ENCODE measurements at regions not wholly inside any gene's neighbourhood (a gene's known extent, or its start where the extent isn't known, plus 50 kb on each side); places are given as distances from the start of the nearest gene placed in this dataset.
A peak's percentile ranks its signal among the peaks of the same experiment; 100 is the strongest.

DNA sequence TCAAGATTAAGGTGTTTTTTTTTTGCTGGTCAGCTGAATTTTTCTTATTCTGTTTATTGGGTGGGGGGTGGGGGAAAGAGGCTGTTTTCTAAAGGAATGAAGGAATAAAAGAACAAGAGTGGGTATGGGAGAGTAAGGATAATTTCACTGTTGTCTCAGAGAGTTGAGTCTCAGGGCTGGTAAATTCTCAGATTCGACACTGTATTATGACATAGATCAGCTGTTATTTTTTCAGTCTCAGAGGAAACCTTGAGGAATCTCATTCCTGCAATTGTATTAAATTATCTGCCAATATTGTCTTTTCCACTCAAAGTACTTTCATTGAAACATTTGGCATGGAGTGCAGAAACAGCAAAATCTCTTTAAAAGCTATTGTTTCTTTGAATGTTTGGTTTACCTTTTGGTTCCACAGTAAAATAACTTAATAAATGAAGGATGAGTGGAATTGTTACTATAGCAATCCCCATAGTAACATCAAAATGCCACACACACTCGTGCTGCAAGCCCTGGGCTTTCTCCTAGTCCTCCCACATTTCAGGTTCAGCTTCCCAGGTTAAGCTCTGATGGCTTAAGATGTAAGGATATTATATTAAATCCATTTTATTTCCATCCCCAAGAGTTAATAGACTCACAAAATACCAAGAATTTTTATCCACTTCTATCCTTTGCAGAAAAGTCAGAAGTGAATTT is 478.7 kb upstream of the TCF4 start:
- no peak for DNase-seq

DNA sequence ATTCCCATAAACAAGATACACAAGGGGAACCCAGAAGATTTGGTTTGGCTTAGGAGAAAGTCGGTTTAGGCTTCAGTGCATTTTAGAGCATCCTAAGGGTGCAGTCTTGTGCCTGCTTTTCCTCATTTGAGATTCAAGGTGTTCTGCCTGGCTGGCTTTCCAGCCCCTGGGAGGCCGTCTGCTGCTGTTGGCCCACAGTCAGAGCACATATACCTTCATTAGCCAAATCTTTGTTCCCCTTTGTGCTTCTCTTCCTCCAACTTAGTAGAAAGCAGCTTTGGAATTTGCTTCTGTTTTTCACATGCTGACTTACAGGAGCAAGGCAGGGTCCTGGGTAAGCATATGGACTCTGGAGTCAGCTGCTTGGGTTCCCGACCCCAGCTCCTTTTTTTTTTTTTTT is 477.1 kb upstream of the TCF4 start:
- no peak for DNase-seq

DNA sequence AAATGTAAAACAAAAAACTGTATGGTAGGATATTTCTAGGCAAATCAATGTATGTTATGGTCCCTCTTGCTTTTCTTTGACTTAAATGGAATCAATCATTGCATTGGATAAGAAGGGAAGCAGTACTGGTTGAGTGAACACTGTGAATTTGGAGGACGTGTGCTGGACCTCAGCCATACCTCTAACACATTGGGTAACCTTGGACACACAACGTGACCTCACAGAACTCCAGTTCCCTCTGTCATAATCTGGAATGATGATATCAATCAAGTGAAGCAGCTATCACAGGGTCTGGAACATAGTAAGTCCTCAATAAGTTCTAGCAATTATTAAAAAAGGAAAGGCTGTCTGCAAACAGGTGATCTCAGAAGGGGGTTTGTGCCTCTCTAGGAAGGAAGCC is 474.9 kb upstream of the TCF4 start:
- DNase-seq: no peak

DNA sequence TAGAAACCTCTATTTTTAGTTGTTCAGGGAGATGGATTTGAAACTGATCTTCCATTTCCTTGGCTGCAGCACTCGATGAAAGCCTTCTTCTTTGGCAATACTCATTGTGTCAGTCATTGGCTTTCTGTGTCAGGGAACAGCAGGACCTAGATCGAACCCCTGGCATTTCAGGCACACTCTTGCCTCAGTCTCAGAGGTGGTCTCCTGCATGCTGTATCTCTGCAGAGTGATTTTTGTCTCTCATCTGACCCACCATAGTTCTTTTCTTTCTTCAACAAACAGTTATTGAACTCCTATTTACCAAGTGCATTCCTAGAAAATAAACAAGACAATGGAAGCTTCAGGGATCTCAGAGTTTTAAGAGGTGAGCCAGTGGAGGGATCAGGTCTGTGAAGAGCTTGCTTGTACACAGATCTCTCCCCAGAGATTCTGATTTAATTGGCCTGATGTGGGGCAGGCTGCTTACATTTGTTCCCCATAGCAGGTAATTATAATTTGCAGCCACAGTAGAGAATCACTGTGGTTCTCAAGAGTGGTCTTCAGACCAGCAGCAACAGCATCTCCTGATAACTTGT is 473.1 kb upstream of the TCF4 start:
- DNase-seq: no peak

DNA sequence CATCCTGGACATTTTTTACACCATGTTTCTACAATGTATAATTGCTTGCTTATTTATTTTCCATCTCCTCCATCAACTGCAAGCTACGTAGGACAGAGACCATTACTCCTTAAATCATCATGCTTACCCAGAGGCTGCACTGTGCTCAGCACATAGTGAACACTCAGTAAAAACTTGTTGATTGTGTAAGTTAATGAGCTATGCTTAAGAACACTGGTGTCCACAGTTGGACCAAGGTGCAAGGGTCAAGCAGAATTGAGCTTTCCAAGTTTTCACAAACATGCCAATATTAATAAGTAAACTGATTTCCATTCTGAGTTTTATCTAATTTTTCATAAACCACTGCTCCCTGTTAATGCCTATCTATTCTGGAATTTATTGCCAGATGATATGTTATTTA is 464.2 kb upstream of the TCF4 start:
- no peak for DNase-seq

DNA sequence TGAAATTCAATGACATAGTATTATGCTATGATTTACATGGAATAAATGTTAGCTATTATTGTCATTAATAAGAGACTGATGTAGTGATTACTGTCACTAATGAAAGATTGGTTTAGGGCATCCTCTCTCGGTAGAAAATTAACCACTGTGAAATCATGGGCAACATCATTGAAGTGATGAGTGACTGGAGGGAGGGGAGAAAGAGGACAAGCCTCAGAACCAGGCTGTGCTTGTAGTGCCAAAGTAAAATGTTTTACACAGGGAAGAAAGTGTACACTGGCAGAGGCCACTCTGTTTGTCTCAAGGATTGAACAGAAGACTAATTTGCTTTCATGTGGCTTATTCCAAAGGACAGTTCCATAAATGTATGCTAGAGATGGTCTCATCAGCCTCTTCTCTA is 456.2 kb upstream of the TCF4 start:
- DNase-seq: no peak

DNA sequence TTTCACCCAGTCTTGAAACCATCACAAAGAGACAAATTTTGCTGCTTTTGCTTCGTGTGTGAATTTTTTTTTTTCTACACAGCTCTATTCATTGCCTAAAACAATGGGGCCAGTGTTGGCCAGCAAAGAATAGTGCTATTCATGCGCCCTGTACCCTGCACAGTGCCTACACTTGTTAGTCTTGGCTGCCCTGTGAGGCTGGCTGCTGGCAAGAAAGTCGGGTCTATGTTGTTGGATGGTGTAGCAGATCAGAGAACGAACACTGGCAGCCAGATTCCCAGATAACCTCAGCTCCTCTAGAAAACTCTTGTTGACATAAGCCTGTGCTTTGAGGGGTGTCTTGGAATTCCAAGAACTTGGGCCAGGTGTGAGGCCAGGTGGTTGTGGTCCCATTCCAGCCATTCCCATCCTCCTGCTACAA is 455.7 kb upstream of the TCF4 start:
- DNase-seq: no peak

DNA sequence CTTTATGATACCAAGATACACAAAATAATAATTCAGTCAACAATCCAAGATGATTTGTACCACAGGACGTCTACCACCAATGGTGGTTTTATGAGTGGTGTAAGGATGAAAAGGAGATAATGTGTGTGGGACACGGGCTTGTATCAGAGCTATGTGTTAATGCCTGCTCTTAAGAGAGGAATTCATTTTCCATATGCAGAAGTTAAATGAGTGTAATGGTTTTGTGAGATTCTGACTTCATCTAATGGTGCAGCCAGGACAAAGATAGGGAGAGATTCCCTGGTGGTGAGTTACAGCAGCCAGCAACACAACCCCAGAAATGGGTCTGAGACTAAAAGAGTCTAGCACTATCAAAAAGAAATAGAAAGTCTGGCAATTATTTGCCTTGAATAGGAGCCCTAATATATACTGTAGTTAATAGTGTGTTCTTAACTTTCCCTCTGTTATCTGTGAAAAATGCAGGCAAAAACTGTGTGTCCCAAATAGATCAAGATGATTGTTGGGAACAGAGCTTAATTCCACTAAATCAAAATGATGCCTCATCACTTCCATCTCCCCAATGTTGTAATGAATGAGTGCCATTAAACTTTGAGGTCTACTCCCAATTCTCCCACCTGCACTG is 455.0 kb upstream of the TCF4 start:
- DNase-seq: no peak

DNA sequence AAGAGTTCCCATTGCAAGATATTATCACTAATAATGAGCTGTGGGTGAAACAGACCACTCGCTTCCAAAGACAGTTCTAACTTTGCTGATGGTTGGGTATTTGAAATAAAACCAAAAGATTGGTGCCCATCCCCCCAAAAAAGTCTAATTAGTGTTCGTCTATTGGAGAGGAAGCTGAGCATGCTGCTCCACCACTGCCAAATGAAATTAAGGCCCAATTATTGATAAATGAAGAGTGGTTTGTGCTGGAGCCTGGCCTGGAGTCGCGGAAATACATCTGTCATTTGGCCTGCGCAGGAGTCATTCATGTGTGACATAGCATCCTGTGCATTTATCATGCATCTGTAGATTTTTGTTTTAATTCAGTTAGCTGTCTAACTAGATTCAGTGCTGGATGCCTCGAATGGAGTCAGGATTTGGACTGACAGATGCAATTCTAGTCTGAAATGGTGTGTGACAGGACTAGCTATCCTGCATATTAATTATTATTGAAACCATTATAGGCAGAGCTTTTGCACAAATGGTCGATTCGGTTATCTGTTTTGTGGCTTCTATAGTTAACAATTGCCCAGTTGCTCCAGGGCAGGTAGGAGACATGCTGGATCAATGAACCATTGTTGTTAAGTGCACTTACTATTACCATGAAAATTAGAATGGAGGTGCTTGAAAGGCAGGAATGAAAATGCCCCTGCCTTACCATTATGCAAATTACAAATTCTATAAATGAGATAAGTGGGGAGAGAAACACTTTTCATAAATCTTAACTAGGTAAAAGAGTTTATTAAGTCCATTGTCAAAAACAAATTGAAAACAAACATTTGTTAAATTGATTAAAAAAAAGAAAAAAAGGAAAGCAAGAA is 450.4 kb upstream of the TCF4 start:
- no peak for DNase-seq

DNA sequence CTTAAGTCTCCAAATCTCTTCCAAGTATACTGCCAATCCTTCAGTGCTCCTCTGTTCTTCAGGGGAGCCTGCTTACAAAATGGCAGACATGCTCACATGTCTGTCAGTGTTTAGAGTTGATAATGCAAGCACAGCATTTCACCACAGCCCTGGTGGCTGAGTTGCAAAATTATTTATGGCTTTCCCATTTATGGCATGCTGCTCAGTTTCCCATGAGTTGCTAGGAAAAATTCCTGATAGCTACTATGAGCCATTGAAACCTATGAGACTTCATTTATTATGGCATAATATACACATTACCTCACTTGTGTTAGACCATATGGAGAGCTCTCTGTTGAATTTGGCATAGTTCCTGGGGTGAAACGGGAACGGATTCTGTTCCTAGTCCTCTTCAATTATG is 448.7 kb upstream of the TCF4 start:
- no peak for DNase-seq

DNA sequence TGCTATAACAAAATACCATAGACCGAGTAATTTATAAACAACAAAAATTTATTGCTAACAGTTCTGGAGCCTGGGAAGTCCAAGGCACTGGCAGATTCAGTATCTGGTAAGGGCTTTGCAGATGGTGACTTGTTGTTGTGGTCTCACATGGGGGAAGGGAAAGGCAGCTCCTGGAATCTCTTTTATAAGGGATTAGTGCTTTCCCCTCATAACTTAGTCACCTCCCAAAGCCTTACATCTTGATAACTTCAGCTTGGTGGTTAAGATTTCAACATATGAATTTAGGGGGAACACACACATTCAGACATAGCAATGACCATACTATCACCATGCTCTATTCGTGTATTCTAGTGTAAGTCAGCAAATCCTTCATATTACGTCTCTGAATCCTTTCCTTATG is 447.6 kb upstream of the TCF4 start:
- no peak for DNase-seq

DNA sequence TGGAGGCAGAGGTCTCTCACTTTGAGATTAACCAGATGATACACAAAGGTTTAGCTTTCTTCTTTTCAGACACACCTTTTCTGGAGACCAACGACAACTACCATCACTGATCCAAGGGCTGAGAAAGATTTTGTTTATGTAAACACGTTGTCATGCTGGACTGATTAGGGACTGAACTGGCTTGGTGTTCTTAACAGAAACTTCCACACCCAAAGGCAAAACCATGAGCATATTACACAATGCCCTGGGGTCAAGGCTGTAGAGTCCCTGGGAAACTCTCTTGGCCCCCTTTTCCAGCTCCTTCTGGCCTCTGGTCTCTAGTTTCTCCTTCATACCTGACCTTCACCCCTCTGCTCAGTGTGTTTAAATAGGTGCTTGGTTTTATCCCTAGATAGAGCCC is 447.0 kb upstream of the TCF4 start:
- DNase-seq: no peak

DNA sequence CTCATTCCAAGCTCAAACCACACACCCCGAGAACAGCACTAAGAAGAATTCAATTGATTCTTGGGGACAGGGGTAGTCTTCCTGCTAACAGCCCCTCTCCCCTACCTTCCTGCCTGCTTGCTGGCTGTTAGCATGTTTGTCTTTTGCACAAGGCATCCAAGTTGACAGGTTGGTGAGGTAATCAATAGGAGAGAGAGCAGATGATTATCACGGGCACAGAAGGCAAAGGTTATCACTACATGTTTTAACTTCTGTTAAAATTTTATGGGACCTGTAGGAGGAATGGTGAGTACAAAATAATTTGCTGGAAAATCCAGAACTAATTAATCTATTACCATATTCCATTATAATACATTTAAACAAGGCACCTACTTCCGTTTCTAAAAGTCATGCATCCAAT is 442.1 kb upstream of the TCF4 start:
- DNase-seq: no peak

DNA sequence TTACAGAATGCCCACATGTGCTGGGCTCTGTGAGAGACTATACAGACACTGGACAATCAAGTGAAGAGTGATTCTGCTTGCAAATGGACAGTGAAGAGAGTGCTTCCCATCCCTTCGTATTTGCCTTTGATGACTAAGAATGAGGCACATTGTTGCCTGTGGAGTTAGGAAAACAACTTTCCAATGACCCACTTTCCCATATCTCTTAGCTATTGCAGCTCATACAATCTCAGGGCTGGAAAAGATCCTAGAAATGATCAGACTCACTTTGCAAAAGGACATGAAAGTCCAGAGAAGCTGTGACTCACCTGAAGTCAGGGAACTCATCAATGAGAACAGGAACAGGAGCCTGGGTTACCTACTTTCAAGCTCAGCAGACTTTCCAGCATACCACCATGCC is 440.5 kb upstream of the TCF4 start:
- DNase-seq: peak; percentile 14

DNA sequence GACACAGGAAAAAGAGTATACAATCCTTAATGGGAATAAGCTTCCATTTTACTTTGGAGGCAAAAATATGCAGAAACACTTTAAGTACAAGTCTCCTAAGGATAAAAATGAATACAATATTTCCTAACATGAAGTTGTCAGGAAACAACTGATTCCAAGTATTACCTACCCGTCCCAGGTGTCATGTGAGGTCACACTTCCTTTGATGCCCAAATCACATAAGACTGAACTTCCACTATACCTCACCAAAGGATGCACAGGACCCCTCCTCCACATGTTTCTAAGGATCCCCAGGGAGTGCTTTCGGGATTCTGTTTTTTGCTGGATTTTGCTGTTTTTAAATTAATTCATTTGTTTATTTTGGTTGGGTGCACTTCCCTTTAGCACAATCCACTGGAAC is 438.5 kb upstream of the TCF4 start:
- no peak for DNase-seq

DNA sequence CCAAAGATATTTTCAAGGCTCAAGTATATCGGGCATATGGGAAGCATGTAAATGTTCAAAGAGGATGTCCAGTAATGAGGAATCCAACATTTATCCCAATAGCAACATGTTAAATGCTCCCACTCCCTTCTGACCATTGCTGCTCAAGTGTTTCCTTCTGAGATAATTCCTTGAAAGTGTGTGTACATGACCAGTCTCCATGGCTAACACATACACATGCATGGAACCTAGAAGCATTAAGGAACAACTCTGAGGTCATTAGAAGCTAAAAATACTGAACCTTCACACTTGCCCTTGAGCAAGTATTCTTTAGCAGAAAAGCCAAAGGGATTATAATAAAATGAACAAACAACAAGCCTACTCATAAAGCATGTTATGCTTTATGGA is 433.8 kb upstream of the TCF4 start:
- no peak for DNase-seq

DNA sequence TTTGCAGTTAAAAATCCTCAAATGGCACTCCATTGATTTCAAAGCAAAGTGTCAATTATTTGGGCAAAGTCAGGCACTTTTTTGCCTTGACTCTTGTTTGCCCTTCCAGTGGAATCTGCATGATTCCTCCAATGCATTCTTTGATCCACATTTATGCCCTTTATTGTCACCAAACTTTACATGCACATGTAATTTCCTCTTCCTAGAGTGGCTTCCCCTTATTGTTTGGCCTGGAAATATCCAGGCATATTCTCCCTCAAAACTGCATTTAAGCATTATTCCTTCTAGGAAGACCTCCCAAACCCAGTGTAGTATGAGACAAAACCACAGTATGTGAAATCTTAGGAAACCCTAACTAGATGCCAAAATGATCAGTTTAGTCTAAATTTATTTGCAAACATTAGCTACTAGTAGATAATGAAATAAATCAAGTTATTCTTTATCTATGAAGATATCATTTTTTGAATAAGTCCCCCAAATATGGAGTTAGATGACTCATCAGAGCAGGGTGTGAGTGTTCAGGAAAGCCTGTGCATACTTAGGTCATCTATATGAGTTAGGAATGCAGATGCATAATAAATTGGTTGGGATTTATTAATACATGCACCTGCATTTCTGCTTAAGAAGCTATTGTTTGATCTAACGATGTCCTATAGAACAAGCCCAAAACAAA is 433.3 kb upstream of the TCF4 start:
- no peak for DNase-seq

DNA sequence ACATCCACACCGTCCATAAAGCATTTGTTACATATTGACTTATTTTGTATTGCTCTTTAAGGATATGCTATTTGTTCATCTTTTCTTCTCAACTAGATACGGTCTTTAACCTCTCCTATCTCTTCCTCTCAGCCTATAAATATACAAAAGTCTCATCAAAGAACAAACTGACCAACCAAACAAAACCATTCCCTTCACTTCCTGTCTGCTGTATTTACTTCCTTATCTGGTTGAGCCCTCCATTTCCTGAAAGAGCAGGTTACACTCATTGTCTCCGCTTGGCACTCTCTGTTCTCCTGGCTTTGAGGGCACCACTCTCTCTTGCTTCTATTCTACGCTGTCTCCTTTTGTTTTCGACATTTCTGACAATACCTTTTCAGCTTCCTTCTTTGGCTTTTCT is 431.9 kb upstream of the TCF4 start:
- DNase-seq: no peak

DNA sequence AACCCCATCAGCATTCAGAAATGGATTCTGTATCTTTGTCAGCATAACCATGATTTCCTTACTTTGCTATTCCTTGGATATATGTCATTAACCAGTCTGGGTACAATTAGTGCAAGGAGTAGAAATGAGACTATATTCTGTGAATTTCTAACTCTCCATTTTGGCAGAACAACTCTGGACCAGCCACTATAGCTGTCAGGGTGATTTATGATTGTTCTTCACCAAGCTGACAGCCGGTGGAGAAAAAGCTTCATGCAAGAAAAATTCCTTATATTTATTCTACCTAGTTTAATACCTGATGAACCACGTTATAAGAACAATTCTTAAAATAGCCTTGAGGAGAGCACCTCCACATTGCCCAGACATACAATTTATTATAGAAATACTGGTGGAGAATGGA is 431.2 kb upstream of the TCF4 start:
- DNase-seq: no peak

DNA sequence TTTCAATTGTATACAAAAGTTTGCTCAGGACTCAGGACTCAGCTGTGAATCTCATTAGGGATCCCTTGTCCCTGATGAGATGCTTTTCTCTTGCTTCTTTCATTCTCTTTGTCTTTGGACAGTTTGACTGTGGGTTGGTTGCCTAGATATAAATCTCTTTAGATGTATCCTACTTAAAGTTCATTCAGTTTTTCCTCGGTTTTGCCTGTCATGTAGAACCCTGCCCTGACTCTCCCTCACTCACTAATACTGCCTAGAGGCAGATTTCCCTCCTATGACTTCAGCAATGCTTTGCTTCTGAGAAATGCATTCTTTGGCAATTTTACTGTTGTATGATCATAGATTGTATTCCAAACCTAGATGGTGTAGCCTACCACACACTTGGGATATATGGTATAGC is 421.4 kb upstream of the TCF4 start:
- no peak for DNase-seq

DNA sequence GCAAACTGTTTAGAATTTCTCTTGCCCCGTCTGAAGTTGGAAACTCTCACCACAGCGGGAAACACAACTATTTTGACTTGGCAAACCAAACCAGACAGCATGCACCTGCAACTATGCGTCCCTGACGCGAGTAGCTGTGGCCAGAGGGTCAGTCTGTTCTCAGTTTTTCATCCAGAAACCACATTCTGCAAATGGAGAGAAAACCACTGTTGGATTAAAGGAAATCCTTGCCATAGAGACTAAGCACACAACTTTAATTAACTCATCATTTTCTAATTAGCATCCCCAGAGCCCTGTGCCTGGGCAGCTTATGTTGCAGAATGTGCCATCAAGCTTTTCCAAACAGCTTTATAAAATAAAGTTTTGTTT is 415.7 kb upstream of the TCF4 start:
- no peak for DNase-seq

DNA sequence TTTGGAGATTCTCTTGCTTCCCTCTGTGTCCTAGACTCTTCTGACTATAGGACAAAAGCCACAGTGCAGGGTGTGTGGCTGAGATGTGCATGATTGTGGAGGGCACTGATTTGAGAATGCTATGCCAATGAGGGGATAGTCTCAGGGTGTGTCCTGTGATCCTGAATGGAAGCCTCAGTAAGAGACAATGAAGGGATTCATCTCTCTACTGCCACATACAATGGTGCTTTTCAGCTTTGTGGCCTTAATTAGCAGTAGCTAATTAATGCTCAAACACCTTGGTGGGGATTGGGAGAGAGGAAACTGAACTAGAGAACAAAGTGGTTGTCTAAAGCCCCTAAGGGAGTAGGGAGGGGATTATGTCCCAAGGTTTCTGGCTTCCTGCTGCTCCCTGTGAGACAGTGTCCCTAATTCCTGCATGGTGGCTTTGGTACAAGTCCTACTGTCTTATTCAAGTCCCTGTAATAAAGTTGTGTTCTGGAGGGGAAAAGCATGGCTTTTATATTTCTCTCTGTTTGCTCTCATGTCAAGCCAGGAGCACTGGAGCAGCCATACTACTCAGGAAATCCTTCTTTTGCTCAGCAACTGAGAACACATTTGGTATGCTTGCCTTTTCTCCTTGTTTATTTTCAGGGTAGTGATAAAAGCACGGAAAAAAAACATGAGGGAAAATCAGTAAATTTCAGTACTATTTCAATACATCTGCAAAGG is 415.2 kb upstream of the TCF4 start:
- no peak for DNase-seq

DNA sequence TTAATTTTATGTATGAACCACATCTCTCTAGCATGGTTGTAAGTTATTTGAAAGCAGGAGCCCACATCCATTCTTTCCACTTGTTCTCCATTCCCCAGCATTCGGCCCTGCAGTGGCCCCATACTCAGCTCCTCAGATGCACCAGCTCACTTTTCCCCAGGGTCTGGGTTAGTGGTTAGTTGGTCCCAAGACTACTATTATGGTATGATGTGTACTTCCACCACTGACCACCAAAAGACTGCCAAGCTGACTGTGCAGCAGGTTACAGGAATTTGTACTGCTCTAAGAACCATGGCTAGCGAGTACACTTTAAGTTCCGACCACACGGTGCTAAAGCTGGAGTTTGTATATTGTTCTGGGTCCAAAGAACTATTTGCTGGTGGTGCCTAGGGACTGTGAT is 413.6 kb upstream of the TCF4 start:
- no peak for DNase-seq
